Mesenchymal stem cell (in vitro differentiated cells and primary cell): ENCODE measurements at regions not wholly inside any gene's neighbourhood (a gene's known extent, or its start where the extent isn't known, plus 50 kb on each side); places are given as distances from the start of the nearest gene placed in this dataset.

Experiments
- DNase-seq: peaks from one replicate; pipeline ENCODE4 v3.0.0-alpha.2; 2013
- H2AFZ ChIP-seq: one replicate; pipeline ENCODE4 v1.6.1; 2013; ENCODE audit warnings: low read depth, mild to moderate bottlenecking, control low read depth, inconsistent platforms, low read length, moderate library complexity
- H2AK5ac ChIP-seq: 2 replicates; pipeline ENCODE4 v1.6.1; 2013; ENCODE audit warnings: low read length, moderate library complexity, mild to moderate bottlenecking, inconsistent platforms; ENCODE audit not compliant: severe bottlenecking
- H2BK120ac ChIP-seq: one replicate; pipeline ENCODE4 v1.6.1; 2013; ENCODE audit warnings: low read depth, mild to moderate bottlenecking, inconsistent platforms, low read length, moderate library complexity
- H2BK12ac ChIP-seq, 2 experiments: one replicate each; pipeline ENCODE4 v1.6.1; 2013; ENCODE audit warnings: inconsistent platforms in 2 of 2, low read length in 2 of 2, mild to moderate bottlenecking in 2 of 2, moderate library complexity in 2 of 2, control low read depth in 1 of 2
- H2BK15ac ChIP-seq: one replicate; pipeline ENCODE4 v1.6.1; 2013; ENCODE audit warnings: mild to moderate bottlenecking, low read depth, inconsistent platforms; ENCODE audit not compliant: poor library complexity, severe bottlenecking
- H2BK5ac ChIP-seq: 2 replicates; pipeline ENCODE4 v1.6.1; 2013; ENCODE audit warnings: low read depth, mild to moderate bottlenecking, low read length, control low read depth, inconsistent platforms; ENCODE audit not compliant: poor library complexity, severe bottlenecking
- H3K14ac ChIP-seq, 2 experiments: one replicate each; pipeline ENCODE4 v1.6.1; 2013; ENCODE audit warnings: inconsistent platforms in 2 of 2, low read length in 2 of 2, control low read depth in 1 of 2, mild to moderate bottlenecking in 1 of 2, moderate library complexity in 1 of 2
- H3K18ac ChIP-seq, 2 experiments: one replicate each; pipeline ENCODE4 v1.6.1; 2013; ENCODE audit warnings: inconsistent platforms in 2 of 2, low read length in 2 of 2, control low read depth in 1 of 2, low read depth in 1 of 2, mild to moderate bottlenecking in 1 of 2
- H3K23ac ChIP-seq, 2 experiments: one replicate each; pipeline ENCODE4 v1.6.1; 2013; ENCODE audit warnings: inconsistent platforms in 2 of 2, low read length in 2 of 2, mild to moderate bottlenecking in 2 of 2, moderate library complexity in 2 of 2, control low read depth in 1 of 2
- H3K27ac ChIP-seq: 2 replicates; pipeline ENCODE4 v1.5.1; 2013; ENCODE audit warnings: mild to moderate bottlenecking, moderate library complexity, low read length, control low read depth, inconsistent platforms; ENCODE audit not compliant: poor library complexity, severe bottlenecking
- H3K27me3 ChIP-seq, 2 experiments: 2 replicates each; pipeline versions ENCODE4 v1.6.1 to v1.7.0; 2013; ENCODE audit warnings: low read length in 2 of 2, mild to moderate bottlenecking in 2 of 2, moderate library complexity in 2 of 2, control low read depth in 1 of 2, inconsistent platforms in 1 of 2; ENCODE audit not compliant: control insufficient read depth in 1 of 2, insufficient read depth in 1 of 2
- H3K36me3 ChIP-seq, 2 experiments: 2 replicates each; pipeline versions ENCODE4 v1.6.1 to v1.7.0; 2013; ENCODE audit warnings: low read length in 2 of 2, control low read depth in 1 of 2, inconsistent platforms in 1 of 2, low read depth in 1 of 2, mild to moderate bottlenecking in 1 of 2; ENCODE audit not compliant: insufficient read depth in 2 of 2, control insufficient read depth in 1 of 2
- H3K4ac ChIP-seq, 2 experiments: one replicate each; pipeline ENCODE4 v1.6.1; 2013; ENCODE audit warnings: inconsistent platforms in 2 of 2, low read length in 2 of 2, mild to moderate bottlenecking in 2 of 2, moderate library complexity in 2 of 2, control low read depth in 1 of 2, low read depth in 1 of 2
- H3K4me1 ChIP-seq: 2 replicates; pipeline ENCODE4 v1.6.1; 2013; ENCODE audit warnings: low read depth, low read length, control low read depth; ENCODE audit not compliant: control insufficient read depth, insufficient read depth
- H3K4me2 ChIP-seq: 2 replicates; pipeline ENCODE4 v1.6.1; 2013; ENCODE audit warnings: low read length, mild to moderate bottlenecking, inconsistent platforms; ENCODE audit not compliant: poor library complexity, severe bottlenecking
- H3K4me3 ChIP-seq, 2 experiments: 2 replicates each; pipeline versions ENCODE4 v1.5.1 to v1.7.0; 2013; ENCODE audit warnings: low read length in 2 of 2, mild to moderate bottlenecking in 2 of 2, control low read depth in 1 of 2, low read depth in 1 of 2; ENCODE audit not compliant: insufficient read depth in 1 of 2
- H3K79me1 ChIP-seq: replicated peaks from 2 replicates; pipeline ENCODE4 v1.6.1; 2013; ENCODE audit warnings: mild to moderate bottlenecking, control low read depth, low read length, inconsistent platforms; ENCODE audit not compliant: poor library complexity, severe bottlenecking
- H3K9ac ChIP-seq: 2 replicates; pipeline ENCODE4 v1.7.0; 2013; ENCODE audit warnings: mild to moderate bottlenecking, low read length, moderate library complexity
- H3K9me3 ChIP-seq: 2 replicates; pipeline ENCODE4 v1.7.0; 2013; ENCODE audit warnings: mild to moderate bottlenecking, low read length; ENCODE audit not compliant: control insufficient read depth
- H4K8ac ChIP-seq: one replicate; pipeline ENCODE4 v1.6.1; 2013; ENCODE audit warnings: inconsistent platforms, mild to moderate bottlenecking, low read length, moderate library complexity
- H4K91ac ChIP-seq: one replicate; pipeline ENCODE4 v1.6.1; 2013; ENCODE audit warnings: mild to moderate bottlenecking, low read length, inconsistent platforms
- WGBS: methylation state at CpG from one replicate; pipeline ENCODE4 v1.1.7; 2013; ENCODE audit warnings: mixed read lengths; 5-methylcytosine and 5-hydroxymethylcytosine counted together

- Histone ChIP-seq H3K79me1 (no peaks in the 10 kb centered on the region), H3K4me2 (no peak overlapping the region), H3K27ac (no peak overlapping the region), H3K4me1 (no peaks in the 10 kb centered on the region), H3K14ac (no peak overlapping the region), H2BK5ac (no peak overlapping the region), H3K36me3 (no peaks in the 10 kb centered on the region), H3K9ac (no peak overlapping the region), H3K18ac (no peak overlapping the region), H2AFZ (no peak overlapping the region), H3K27me3 (peaks cover 0 to 5% of the 10 kb centered on the region in 2 experiments), H4K91ac (no peak overlapping the region), H3K9me3 (no peaks in the 10 kb centered on the region), H2BK120ac (no peak overlapping the region), H3K23ac (no peak overlapping the region), H2BK15ac (no peak overlapping the region), H4K8ac (no peak overlapping the region), H2AK5ac (no peak overlapping the region), H3K4me3 (no peak overlapping the region), H2BK12ac (no peak overlapping the region), H3K4ac (no peak overlapping the region)
- DNase-seq = no peak
- 84% methylated on average over 2 of the region's 3 CpGs for WGBS
These were observed 169.8 kb upstream of the PELI2 start for GRCh38 chr14:55948399-55948798.

- Histone ChIP-seq H2BK5ac (no peak overlapping the region), H3K4me3 (no peak overlapping the region), H3K4me1 (no peaks in the 10 kb centered on the region), H3K79me1 (no peaks in the 10 kb centered on the region), H3K18ac (no peak overlapping the region), H2BK15ac (no peak overlapping the region), H3K9ac (no peak overlapping the region), H3K14ac (no peak overlapping the region), H3K36me3 (no peaks in the 10 kb centered on the region), H2BK120ac (no peak overlapping the region), H4K91ac (no peak overlapping the region), H2AFZ (no peak overlapping the region), H3K4me2 (no peak overlapping the region), H3K23ac (no peak overlapping the region), H3K27ac (no peak overlapping the region), H2BK12ac (no peak overlapping the region), H4K8ac (no peak overlapping the region), H2AK5ac (no peak overlapping the region), H3K9me3 (no peaks in the 10 kb centered on the region), H3K4ac (no peak overlapping the region), H3K27me3 (peaks cover 0 to 5% of the 10 kb centered on the region in 2 experiments)
- WGBS = 80% methylated on average over 1 of the region's 3 CpGs
- DNase-seq = no peak
These were observed 168.5 kb upstream of the PELI2 start for GRCh38 chr14:55949708-55950107.

- no peak overlapping the region for H2BK120ac ChIP-seq
These were observed 168.1 kb upstream of the PELI2 start for GRCh38 chr14:55950135-55950534.

GRCh38 chr14:55951341-55952206, 166.6 kb upstream of the PELI2 start:
- no peak overlapping the region for H3K27ac ChIP-seq
- no peaks in the 10 kb centered on the region for H3K9me3 ChIP-seq
- no peak overlapping the region for H2BK12ac ChIP-seq
- DNase-seq = no peak
- H2BK5ac ChIP-seq = no peak overlapping the region
- H3K4ac ChIP-seq = no peak overlapping the region
- no peak overlapping the region for H3K23ac ChIP-seq
- no peak overlapping the region for H4K8ac ChIP-seq
- H2BK120ac ChIP-seq = no peak overlapping the region
- no peak overlapping the region for H2AFZ ChIP-seq
- no peak overlapping the region for H3K18ac ChIP-seq
- no peaks in the 10 kb centered on the region for H3K79me1 ChIP-seq
- peaks cover 0 to 7% of the 10 kb centered on the region in 2 experiments for H3K27me3 ChIP-seq
- no peak overlapping the region for H3K4me3 ChIP-seq
- H2BK15ac ChIP-seq = no peak overlapping the region
- H3K14ac ChIP-seq = no peak overlapping the region
- 89% methylated on average over 9 of the region's 9 CpGs for WGBS
- H3K4me1 ChIP-seq = no peaks in the 10 kb centered on the region
- no peak overlapping the region for H2AK5ac ChIP-seq
- H4K91ac ChIP-seq = no peak overlapping the region
- H3K4me2 ChIP-seq = no peak overlapping the region
- no peak overlapping the region for H3K9ac ChIP-seq
- no peaks in the 10 kb centered on the region for H3K36me3 ChIP-seq

More at GRCh38 chr14:55950135-55950534, 168.1 kb upstream of the PELI2 start:
- H3K9me3 ChIP-seq = no peaks in the 10 kb centered on the region
- no peak overlapping the region for H2BK5ac ChIP-seq
- H3K14ac ChIP-seq = no peak overlapping the region
- H2AFZ ChIP-seq = no peak overlapping the region
- H3K18ac ChIP-seq = no peak overlapping the region
- H3K4me1 ChIP-seq = no peaks in the 10 kb centered on the region
- no peak overlapping the region for H3K23ac ChIP-seq
- 92% methylated on average over 6 of the region's 7 CpGs for WGBS
- no peak overlapping the region for H2AK5ac ChIP-seq
- peaks cover 0 to 5% of the 10 kb centered on the region in 2 experiments for H3K27me3 ChIP-seq
- no peak overlapping the region for H3K4ac ChIP-seq
- no peak overlapping the region for H2BK15ac ChIP-seq
- no peak overlapping the region for H3K9ac ChIP-seq
- no peak overlapping the region for H3K4me3 ChIP-seq
- no peak overlapping the region for H2BK12ac ChIP-seq
- no peak overlapping the region for H3K27ac ChIP-seq
- H3K79me1 ChIP-seq = no peaks in the 10 kb centered on the region
- no peaks in the 10 kb centered on the region for H3K36me3 ChIP-seq
- H4K91ac ChIP-seq = no peak overlapping the region
- DNase-seq = no peak
- H4K8ac ChIP-seq = no peak overlapping the region
- no peak overlapping the region for H3K4me2 ChIP-seq
